ENCODE measurements at regions not wholly inside any gene's neighbourhood (a gene's known extent, or its start where the extent isn't known, plus 50 kb on each side); places are given as distances from the start of the nearest gene placed in this dataset.

GRCh38 chr6:48272518-48272917, 161.5 kb upstream of the PTCHD4 start:
- TF ChIP-seq, protein P1, sequence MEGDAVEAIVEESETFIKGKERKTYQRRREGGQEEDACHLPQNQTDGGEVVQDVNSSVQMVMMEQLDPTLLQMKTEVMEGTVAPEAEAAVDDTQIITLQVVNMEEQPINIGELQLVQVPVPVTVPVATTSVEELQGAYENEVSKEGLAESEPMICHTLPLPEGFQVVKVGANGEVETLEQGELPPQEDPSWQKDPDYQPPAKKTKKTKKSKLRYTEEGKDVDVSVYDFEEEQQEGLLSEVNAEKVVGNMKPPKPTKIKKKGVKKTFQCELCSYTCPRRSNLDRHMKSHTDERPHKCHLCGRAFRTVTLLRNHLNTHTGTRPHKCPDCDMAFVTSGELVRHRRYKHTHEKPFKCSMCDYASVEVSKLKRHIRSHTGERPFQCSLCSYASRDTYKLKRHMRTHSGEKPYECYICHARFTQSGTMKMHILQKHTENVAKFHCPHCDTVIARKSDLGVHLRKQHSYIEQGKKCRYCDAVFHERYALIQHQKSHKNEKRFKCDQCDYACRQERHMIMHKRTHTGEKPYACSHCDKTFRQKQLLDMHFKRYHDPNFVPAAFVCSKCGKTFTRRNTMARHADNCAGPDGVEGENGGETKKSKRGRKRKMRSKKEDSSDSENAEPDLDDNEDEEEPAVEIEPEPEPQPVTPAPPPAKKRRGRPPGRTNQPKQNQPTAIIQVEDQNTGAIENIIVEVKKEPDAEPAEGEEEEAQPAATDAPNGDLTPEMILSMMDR (IDR thresholded peaks at IDR 0.05): no peak
- TF ChIP-seq POLR2A (IDR thresholded peaks at IDR 0.05): no peak
